H1 (cell line): ENCODE measurements at regions not wholly inside any gene's neighbourhood (a gene's known extent, or its start where the extent isn't known, plus 50 kb on each side); places are given as distances from the start of the nearest gene placed in this dataset.

ENCODE experiments used
- CHD2 ChIP-seq: IDR thresholded peaks from 2 replicates; pipeline ENCODE4 v1.6.1; 2012; ENCODE audit warnings: low read length, improper control_type of control experiment
- CREB1 ChIP-seq: IDR thresholded peaks from 2 replicates; pipeline ENCODE4 v1.6.1; 2012; ENCODE audit warnings: inconsistent platforms
- FOSL1 ChIP-seq: IDR thresholded peaks from 2 replicates; pipeline ENCODE4 v1.6.1; 2011; ENCODE audit warnings: mild to moderate bottlenecking, low read depth, low read length, moderate library complexity; ENCODE audit not compliant: insufficient read depth
- HDAC6 ChIP-seq: IDR thresholded peaks from one replicate; pipeline ENCODE4 v1.7.1; 2012; ENCODE audit warnings: low read depth, mild to moderate bottlenecking, inconsistent platforms, low read length, moderate library complexity
- NANOG ChIP-seq: IDR thresholded peaks from 2 replicates; pipeline ENCODE4 v1.6.1; 2011; ENCODE audit warnings: low read length, low read depth, mild to moderate bottlenecking, inconsistent platforms; ENCODE audit not compliant: insufficient read depth, poor library complexity, severe bottlenecking
- RNF2 ChIP-seq: fragments of 200-900, 300-1000 bp; sonication (generic); IDR thresholded peaks from 2 replicates; pipeline ENCODE4 v1.7.1; 2016; ENCODE audit warnings: borderline replicate concordance, low read depth, mild to moderate bottlenecking, antibody characterized with exemption, low read length; ENCODE audit not compliant: poor library complexity, severe bottlenecking; ENCODE audit errors: missing control alignments
- SP1 ChIP-seq: IDR thresholded peaks from 2 replicates; pipeline ENCODE4 v1.6.1; 2011; ENCODE audit warnings: low read depth, low read length

GRCh38 chr5:124981901-124982300 lies 235.5 kb upstream of the ZNF608 start (continued):
- TF ChIP-seq FOSL1 (no peak), CHD2 (no peak), NANOG (no peak), CREB1 (no peak), RNF2 (no peak), HDAC6 (no peak), SP1 (no peak)
